Neural crest cell (in vitro differentiated cells): ENCODE measurements at regions not wholly inside any gene's neighbourhood (a gene's known extent, or its start where the extent isn't known, plus 50 kb on each side); places are given as distances from the start of the nearest gene placed in this dataset.

Experiments used
- DNase-seq: peaks from one replicate; pipeline ENCODE4 v3.0.0; 2021; ENCODE audit warnings: low read depth, mixed read lengths, low spot score
- H3K27ac Mint-ChIP-seq: one replicate; pipeline ENCODE4 v1.8.0; 2021; ENCODE audit warnings: mild to moderate bottlenecking, mixed read lengths; ENCODE audit not compliant: unreplicated experiment
- H3K27me3 Mint-ChIP-seq: 2 replicates; pipeline ENCODE4 v1.8.0; 2021; ENCODE audit warnings: low read depth, mild to moderate bottlenecking, mixed read lengths
- H3K36me3 Mint-ChIP-seq: 2 replicates; pipeline ENCODE4 v1.8.0; 2021; ENCODE audit warnings: low read depth, mild to moderate bottlenecking, mixed read lengths
- H3K4me1 Mint-ChIP-seq: 2 replicates; pipeline ENCODE4 v1.8.0; 2021; ENCODE audit warnings: mixed read lengths
- H3K4me3 Mint-ChIP-seq: one replicate; pipeline ENCODE4 v1.8.0; 2021; ENCODE audit warnings: mild to moderate bottlenecking, mixed read lengths
- H3K9me3 Mint-ChIP-seq: 2 replicates; pipeline ENCODE4 v1.8.0; 2021; ENCODE audit warnings: mixed read lengths
- CTCF ChIP-seq: fragments of 200-600 bp; sonication (generic); conservative IDR thresholded peaks from 2 replicates; pipeline ENCODE4 v1.5.0; 2021; ENCODE audit warnings: antibody characterized with exemption, mild to moderate bottlenecking

GRCh38 chr7:46835556-46835955 lies 746.4 kb downstream of the TNS3 start:
- Mint-ChIP-seq H3K27ac (no peak overlapping the region), H3K4me1 (peaks cover 5% of the 10 kb centered on the region)
- no peak for TF ChIP-seq CTCF

DNA sequence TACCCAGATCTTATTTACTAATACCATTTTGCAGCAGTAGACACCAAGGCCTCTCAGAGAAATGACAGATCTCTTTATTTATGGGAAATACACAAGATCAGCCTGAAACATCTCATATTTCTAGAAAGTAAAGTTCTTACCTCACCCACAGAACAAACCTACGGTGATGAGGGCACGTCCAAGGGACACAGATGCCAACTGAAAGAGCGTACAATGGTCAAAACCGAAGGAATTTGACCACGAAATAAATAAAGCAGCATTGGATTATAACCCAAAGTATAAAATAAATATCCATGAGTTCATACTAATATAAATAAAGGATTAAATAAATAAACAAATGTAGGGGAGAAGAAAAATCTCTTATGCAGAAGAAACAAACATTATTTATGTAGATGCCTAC lies 747.0 kb downstream of the TNS3 start:
- no peak overlapping the region for H3K4me3 Mint-ChIP-seq
- H3K9me3 Mint-ChIP-seq, result peaks cover 9% of the 10 kb centered on the region
- no peak overlapping the region for H3K27ac Mint-ChIP-seq
- no peaks in the 10 kb centered on the region for H3K27me3 Mint-ChIP-seq
- DNase-seq, result no peak
- H3K4me1 Mint-ChIP-seq, result peaks cover 5% of the 10 kb centered on the region
- no peaks in the 10 kb centered on the region for H3K36me3 Mint-ChIP-seq
- TF ChIP-seq CTCF, result no peak

More at GRCh38 chr7:46835556-46835955, 746.4 kb downstream of the TNS3 start:
- peaks cover 9% of the 10 kb centered on the region for H3K9me3 Mint-ChIP-seq
- H3K36me3 Mint-ChIP-seq, result no peaks in the 10 kb centered on the region
- no peak overlapping the region for H3K4me3 Mint-ChIP-seq
- no peak for DNase-seq
- H3K27me3 Mint-ChIP-seq, result no peaks in the 10 kb centered on the region

GRCh38 chr7:46833197-46833596 lies 748.7 kb downstream of the TNS3 start:
- no peaks in the 10 kb centered on the region for H3K4me1 Mint-ChIP-seq
- no peak for DNase-seq
- TF ChIP-seq CTCF, result no peak
- H3K4me3 Mint-ChIP-seq, result no peak overlapping the region
- H3K27ac Mint-ChIP-seq, result no peak overlapping the region
- H3K36me3 Mint-ChIP-seq, result no peaks in the 10 kb centered on the region
- peaks cover 18% of the 10 kb centered on the region for H3K9me3 Mint-ChIP-seq
- no peaks in the 10 kb centered on the region for H3K27me3 Mint-ChIP-seq

- Mint-ChIP-seq H3K27me3 (no peaks in the 10 kb centered on the region), H3K36me3 (no peaks in the 10 kb centered on the region), H3K4me3 (no peak overlapping the region), H3K9me3 (peaks cover 16% of the 10 kb centered on the region), H3K27ac (no peak overlapping the region), H3K4me1 (no peaks in the 10 kb centered on the region)
- DNase-seq, result no peak
- no peak for TF ChIP-seq CTCF
Observed at GRCh38 chr7:46832136-46832535, 749.8 kb downstream of the TNS3 start.

DNA sequence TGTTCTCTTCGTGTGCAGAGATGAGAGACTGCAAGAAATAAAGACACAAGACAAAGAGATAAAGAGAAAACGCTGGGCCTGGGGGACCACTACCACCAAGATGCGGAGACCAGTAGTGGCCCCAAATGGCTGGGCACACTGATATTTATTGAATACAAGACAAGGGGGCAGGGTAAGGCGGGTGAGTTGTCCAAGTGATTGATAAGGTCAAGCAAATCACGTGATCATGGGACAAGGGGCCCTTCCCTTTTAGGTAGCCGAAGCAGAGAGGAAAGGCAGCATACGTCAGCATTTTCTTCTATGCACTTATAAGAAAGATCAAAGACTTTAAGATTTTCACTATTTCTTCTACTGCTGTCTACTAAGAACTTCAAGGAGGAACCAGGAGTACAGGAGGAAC lies 762.1 kb downstream of the TNS3 start:
- no peak overlapping the region for H3K4me3 Mint-ChIP-seq
- H3K9me3 Mint-ChIP-seq, result peaks cover 9% of the 10 kb centered on the region
- DNase-seq, result no peak
- peaks cover 3% of the 10 kb centered on the region for H3K4me1 Mint-ChIP-seq
- TF ChIP-seq CTCF, result no peak
- H3K36me3 Mint-ChIP-seq, result peaks cover 18% of the 10 kb centered on the region
- no peak overlapping the region for H3K27ac Mint-ChIP-seq
- H3K27me3 Mint-ChIP-seq, result no peaks in the 10 kb centered on the region
